Endothelial cell of umbilical vein (primary cell): ENCODE measurements at regions not wholly inside any gene's neighbourhood (a gene's known extent, or its start where the extent isn't known, plus 50 kb on each side); places are given as distances from the start of the nearest gene placed in this dataset.
"Not testable (repeated sequence)": the region's sequence is repeated elsewhere in the genome, so short reads cannot be mapped to it uniquely, and the experiment has no call there.

Source experiments
- CTCF ChIP-seq, 2 donors: IDR thresholded peaks; 1 replicate in 1 of 2; 2 replicates in 1 of 2; pipeline ENCODE4 v1.5.1; 2011; ENCODE audit warnings: low read length in 2 of 2, mild to moderate bottlenecking in 2 of 2, moderate library complexity in 2 of 2, control low read depth in 1 of 2, inconsistent platforms in 1 of 2, low read depth in 1 of 2; ENCODE audit not compliant: insufficient read depth in 1 of 2; ENCODE audit errors: extremely low read depth in 1 of 2
- EZH2 ChIP-seq: IDR thresholded peaks from 2 replicates; pipeline ENCODE4 v1.6.1; 2012; ENCODE audit warnings: borderline replicate concordance, low read depth, mild to moderate bottlenecking, moderate library complexity, low read length, inconsistent platforms; ENCODE audit not compliant: severe bottlenecking
- FOS ChIP-seq: IDR thresholded peaks from 2 replicates; pipeline ENCODE4 v1.6.1; 2011; ENCODE audit warnings: mild to moderate bottlenecking, low read length, moderate library complexity, borderline replicate concordance; ENCODE audit not compliant: insufficient read depth
- JUN ChIP-seq: IDR thresholded peaks from 2 replicates; pipeline ENCODE4 v1.6.1; 2011; ENCODE audit warnings: borderline replicate concordance, low read depth; ENCODE audit not compliant: insufficient read length, insufficient read depth
- MYC ChIP-seq: IDR thresholded peaks from one replicate; pipeline ENCODE4 v1.6.1; 2011; ENCODE audit warnings: mild to moderate bottlenecking, low read depth, low read length
- POLR2A ChIP-seq: IDR thresholded peaks from 2 replicates; pipeline ENCODE4 v1.6.1; 2012; ENCODE audit warnings: low read depth, mild to moderate bottlenecking, control low read depth, low read length
- POLR2AphosphoS5 ChIP-seq: IDR thresholded peaks from 2 replicates; pipeline ENCODE4 v1.6.1; 2012; ENCODE audit warnings: low read depth, mild to moderate bottlenecking, control low read depth, low read length, moderate library complexity; ENCODE audit not compliant: insufficient read depth
- TF ChIP-seq, protein P1 (sequence below): IDR thresholded peaks from 2 replicates; pipeline ENCODE4 v1.6.1; 2011; ENCODE audit not compliant: insufficient read depth, insufficient read length

GRCh38 chr1:5602718-5603117, 389.5 kb downstream of the NPHP4 start:
- TF ChIP-seq CTCF (IDR thresholded peaks at IDR 0.05; ENCODE audit: extremely low read depth in 1 of 2, insufficient read depth in 1 of 2, low read depth in 1 of 2, low read length in 2 of 2); POLR2AphosphoS5; EZH2; JUN; POLR2A; MYC; FOS: not testable (repeated sequence)
- TF ChIP-seq, protein P1, sequence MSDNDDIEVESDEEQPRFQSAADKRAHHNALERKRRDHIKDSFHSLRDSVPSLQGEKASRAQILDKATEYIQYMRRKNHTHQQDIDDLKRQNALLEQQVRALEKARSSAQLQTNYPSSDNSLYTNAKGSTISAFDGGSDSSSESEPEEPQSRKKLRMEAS = not testable (repeated sequence)
